Karpas-422 (cell line): ENCODE measurements at regions not wholly inside any gene's neighbourhood (a gene's known extent, or its start where the extent isn't known, plus 50 kb on each side); places are given as distances from the start of the nearest gene placed in this dataset.
A peak's percentile ranks its signal among the peaks of the same experiment; 100 is the strongest.
"Not testable (repeated sequence)": the region's sequence is repeated elsewhere in the genome, so short reads cannot be mapped to it uniquely, and the experiment has no call there.

Experiments used
- DNase-seq: peaks from one replicate; pipeline ENCODE4 v3.0.0-alpha.2; 2015
- H2AFZ ChIP-seq: fragments of 200-600 bp; sonication (generic); 2 replicates; pipeline ENCODE4 v1.6.1; 2014; ENCODE audit warnings: antibody characterized with exemption, low read length, mixed read lengths
- H3K27ac ChIP-seq: fragments of 200-600 bp; sonication (generic); 2 replicates; pipeline ENCODE4 v1.5.1; 2014; ENCODE audit warnings: mild to moderate bottlenecking, low read length, moderate library complexity
- H3K27me3 ChIP-seq: fragments of 200-600 bp; sonication (generic); 2 replicates; pipeline ENCODE4 v1.6.1; 2014; ENCODE audit warnings: low read length, mixed read lengths
- H3K36me3 ChIP-seq: fragments of 200-600 bp; sonication (generic); 2 replicates; pipeline ENCODE4 v1.6.1; 2014; ENCODE audit warnings: low read length, mixed read lengths; ENCODE audit not compliant: insufficient read depth
- H3K4me1 ChIP-seq: fragments of 200-600 bp; sonication (generic); 2 replicates; pipeline ENCODE4 v1.6.1; 2014; ENCODE audit warnings: mild to moderate bottlenecking, low read length, mixed read lengths
- H3K4me2 ChIP-seq: fragments of 200-600 bp; sonication (generic); 2 replicates; pipeline ENCODE4 v1.6.1; 2014; ENCODE audit warnings: low read length, low read depth, mild to moderate bottlenecking; ENCODE audit not compliant: poor library complexity, severe bottlenecking
- H3K4me3 ChIP-seq: fragments of 200-600 bp; sonication (generic); 2 replicates; pipeline ENCODE4 v1.5.1; 2014; ENCODE audit warnings: mild to moderate bottlenecking, antibody characterized with exemption, low read length, mixed read lengths
- H3K79me2 ChIP-seq: fragments of 200-600 bp; sonication (generic); 2 replicates; pipeline ENCODE4 v1.6.1; 2014; ENCODE audit warnings: mild to moderate bottlenecking, low read length, mixed read lengths
- H3K9ac ChIP-seq: fragments of 200-600 bp; sonication (generic); 2 replicates; pipeline ENCODE4 v1.6.0; 2014; ENCODE audit warnings: low read length
- H3K9me2 ChIP-seq: fragments of 200-600 bp; sonication (generic), shearing (Covaris generic); replicated peaks from 2 replicates; pipeline ENCODE4 v1.6.0; 2014; ENCODE audit warnings: mild to moderate bottlenecking, low read length, moderate library complexity; ENCODE audit not compliant: insufficient read depth
- H3K9me3 ChIP-seq: fragments of 300-700, 200-600 bp; sonication (generic); 2 replicates; pipeline ENCODE4 v1.6.1; 2014; ENCODE audit warnings: low read length, mixed read lengths
- H4K20me1 ChIP-seq: fragments of 200-600 bp; sonication (generic); 2 replicates; pipeline ENCODE4 v1.6.1; 2014; ENCODE audit warnings: mild to moderate bottlenecking, antibody characterized with exemption, low read length, low read depth; ENCODE audit not compliant: insufficient read depth

- H3K27me3 ChIP-seq, H3K36me3 ChIP-seq, H3K9me3 ChIP-seq, H3K4me2 ChIP-seq, H3K4me3 ChIP-seq, H3K27ac ChIP-seq, H2AFZ ChIP-seq, H3K9ac ChIP-seq, H3K9me2 ChIP-seq, H3K4me1 ChIP-seq, DNase-seq, H3K79me2 ChIP-seq, H4K20me1 ChIP-seq: not testable (repeated sequence)
Observed at GRCh38 chr18:12179029-12179428, 75.1 kb upstream of the CIDEA start.

- not testable (repeated sequence) for H3K9me2 ChIP-seq, H3K9ac ChIP-seq, H3K4me2 ChIP-seq, DNase-seq, H3K4me3 ChIP-seq, H3K27me3 ChIP-seq, H3K4me1 ChIP-seq, H3K36me3 ChIP-seq, H3K9me3 ChIP-seq, H4K20me1 ChIP-seq, H3K79me2 ChIP-seq, H3K27ac ChIP-seq, H2AFZ ChIP-seq
Observed at GRCh38 chr18:12179697-12180577, 74.2 kb upstream of the CIDEA start.

GRCh38 chr18:12198797-12199196, 55.4 kb upstream of the CIDEA start:
- H3K4me1 ChIP-seq, H4K20me1 ChIP-seq, H3K9me3 ChIP-seq, H3K27me3 ChIP-seq, H3K9ac ChIP-seq, H3K9me2 ChIP-seq, H3K36me3 ChIP-seq, DNase-seq, H3K27ac ChIP-seq, H3K4me3 ChIP-seq, H3K4me2 ChIP-seq, H2AFZ ChIP-seq, H3K79me2 ChIP-seq: not testable (repeated sequence)

- not testable (repeated sequence) for H3K4me1 ChIP-seq, H3K9me3 ChIP-seq, H3K79me2 ChIP-seq, H3K9ac ChIP-seq, H3K9me2 ChIP-seq, H3K27me3 ChIP-seq, H2AFZ ChIP-seq, H3K36me3 ChIP-seq, H3K27ac ChIP-seq, H4K20me1 ChIP-seq, H3K4me3 ChIP-seq
- H3K4me2 ChIP-seq = peak overlapping the region; percentile 46
- peak; percentile 59 for DNase-seq
Observed at GRCh38 chr18:12200186-12200585, 54.0 kb upstream of the CIDEA start.
